ELR (cell line): ENCODE measurements at regions not wholly inside any gene's neighbourhood (a gene's known extent, or its start where the extent isn't known, plus 50 kb on each side); places are given as distances from the start of the nearest gene placed in this dataset.

Experiments used
- DNase-seq: peaks from one replicate; pipeline ENCODE4 v3.0.0-alpha.2; 2015; ENCODE audit warnings: low read depth

GRCh38 chr13:106873810-106874209, 305.9 kb upstream of the ARGLU1 start:
- no peak for DNase-seq

- no peak for DNase-seq
Measured at GRCh38 chr13:106867249-106867648, 299.3 kb upstream of the ARGLU1 start.

- DNase-seq, result no peak
Measured at GRCh38 chr13:106865716-106866440, 297.9 kb upstream of the ARGLU1 start.

GRCh38 chr13:106859533-106859904, 291.6 kb upstream of the ARGLU1 start:
- DNase-seq, result no peak

GRCh38 chr13:106858903-106859532, 291.1 kb upstream of the ARGLU1 start:
- no peak for DNase-seq

GRCh38 chr13:106852436-106852835, 284.5 kb upstream of the ARGLU1 start:
- DNase-seq, result no peak

GRCh38 chr13:106850973-106851650, 283.2 kb upstream of the ARGLU1 start:
- peak; percentile 0 for DNase-seq

DNA sequence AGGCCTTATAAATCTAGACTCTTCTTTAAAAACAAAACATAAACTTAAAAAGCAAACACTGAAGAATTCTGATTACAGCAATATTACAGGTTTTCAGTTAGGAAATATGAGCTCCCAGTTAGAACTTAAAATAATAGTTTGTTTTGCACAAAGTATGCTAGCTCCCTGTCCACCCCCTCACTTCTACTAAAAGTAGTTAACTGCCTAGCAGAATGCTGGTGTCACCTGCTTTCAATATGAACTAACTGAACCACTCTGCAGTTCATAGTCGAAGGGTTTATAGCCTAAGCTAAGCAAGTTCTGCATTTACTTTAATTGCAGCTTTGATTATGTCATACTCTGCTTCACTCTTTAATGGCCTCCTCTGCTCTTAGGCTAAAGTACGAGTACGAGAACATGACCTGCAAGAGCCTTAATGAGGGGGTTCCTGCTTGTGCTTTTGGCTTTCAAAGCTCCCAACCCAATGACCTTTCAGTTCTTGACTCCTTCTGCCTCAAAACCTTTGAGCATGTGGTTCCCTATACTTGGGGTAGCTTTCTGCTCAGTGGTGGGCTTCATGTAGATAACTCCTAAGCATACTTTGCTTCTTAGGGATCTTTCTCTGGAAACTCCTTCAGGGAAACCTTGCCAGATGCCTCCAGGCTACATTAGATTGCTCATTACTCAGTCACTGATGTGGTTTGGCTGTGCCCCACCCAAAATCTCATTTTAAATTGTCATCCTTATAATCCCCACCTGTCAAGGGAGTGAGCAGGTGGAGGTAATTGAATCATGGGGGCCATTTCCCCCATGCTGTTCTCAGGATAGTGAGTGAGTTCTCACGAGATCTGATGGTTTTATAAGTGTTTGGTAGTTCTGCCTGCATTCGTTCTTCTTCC, 278.9 kb upstream of the ARGLU1 start:
- DNase-seq, result no peak

DNA sequence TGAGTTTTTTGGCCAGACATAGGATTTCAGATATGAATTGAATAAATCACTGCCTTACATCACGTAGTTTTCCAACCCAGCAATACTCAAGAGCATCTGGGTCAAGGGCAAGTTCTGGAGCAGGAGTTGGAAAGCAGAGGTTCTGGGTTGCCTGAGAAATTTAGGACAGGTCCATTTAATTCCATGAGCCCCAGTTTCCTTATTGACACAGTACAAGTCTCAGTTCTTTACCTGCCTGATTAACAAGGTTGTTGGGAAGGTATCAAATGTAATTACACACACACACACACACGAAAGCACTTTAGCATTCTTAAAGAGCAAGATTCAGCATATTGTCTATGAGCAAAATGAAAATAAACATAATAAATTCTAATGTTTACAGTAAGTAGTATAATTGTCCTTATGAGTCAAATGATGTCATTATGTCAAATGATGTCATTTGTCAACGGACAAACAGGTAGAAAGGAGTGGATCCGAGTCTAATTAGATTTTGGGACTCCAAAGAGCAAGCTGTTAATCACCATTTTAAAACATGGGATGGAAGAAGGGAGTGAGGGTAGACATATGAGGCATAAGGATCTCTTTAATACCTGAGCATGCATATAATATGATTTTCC, 268.4 kb upstream of the ARGLU1 start:
- DNase-seq, result no peak

GRCh38 chr13:106835477-106835876, 267.5 kb upstream of the ARGLU1 start:
- no peak for DNase-seq

GRCh38 chr13:106821979-106822378, 254.0 kb upstream of the ARGLU1 start:
- DNase-seq, result no peak

- no peak for DNase-seq
Measured at GRCh38 chr13:106819413-106820180, 251.7 kb upstream of the ARGLU1 start.

GRCh38 chr13:106818971-106819370, 251.0 kb upstream of the ARGLU1 start:
- no peak for DNase-seq

DNA sequence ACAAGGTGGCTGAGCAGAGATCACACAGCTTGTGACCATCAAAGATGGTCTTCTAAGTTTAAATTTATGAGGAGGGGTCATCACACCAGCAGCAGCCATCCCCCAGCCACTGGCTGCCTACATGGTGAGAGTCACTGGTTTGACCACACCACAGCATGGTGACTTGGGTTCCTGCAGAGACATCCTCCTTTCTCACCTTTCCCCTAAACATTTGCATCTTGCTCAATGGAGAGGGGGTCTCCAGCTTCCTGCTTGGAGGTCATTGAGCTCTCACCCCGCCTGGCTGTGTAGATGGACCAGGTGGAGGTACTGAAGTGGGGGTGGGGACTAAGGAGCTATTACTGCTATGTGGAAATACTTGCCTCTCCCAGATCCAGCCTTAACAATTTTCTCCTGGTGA, 247.6 kb upstream of the ARGLU1 start:
- no peak for DNase-seq

- DNase-seq, result no peak
Measured at GRCh38 chr13:106814463-106814862, 246.5 kb upstream of the ARGLU1 start.

DNA sequence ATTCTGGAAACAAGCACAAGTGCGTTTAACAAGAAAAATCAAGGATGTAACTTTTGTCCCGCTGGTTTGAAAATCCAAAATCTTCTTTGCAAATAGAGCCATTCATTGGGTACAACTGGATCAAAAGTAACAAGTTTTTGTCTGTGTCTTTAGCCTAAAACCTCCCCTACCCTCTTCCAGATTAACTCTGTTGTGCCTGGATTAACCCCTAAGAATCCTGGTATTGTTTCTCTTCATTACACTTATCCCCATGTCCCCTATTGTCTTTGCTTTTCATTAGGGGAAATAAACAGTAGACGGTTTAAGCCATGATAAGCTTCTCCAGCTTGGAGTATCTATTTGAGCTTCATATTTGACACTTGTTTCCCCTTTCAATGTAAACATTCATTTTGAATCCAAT, 242.1 kb upstream of the ARGLU1 start:
- DNase-seq, result no peak

DNA sequence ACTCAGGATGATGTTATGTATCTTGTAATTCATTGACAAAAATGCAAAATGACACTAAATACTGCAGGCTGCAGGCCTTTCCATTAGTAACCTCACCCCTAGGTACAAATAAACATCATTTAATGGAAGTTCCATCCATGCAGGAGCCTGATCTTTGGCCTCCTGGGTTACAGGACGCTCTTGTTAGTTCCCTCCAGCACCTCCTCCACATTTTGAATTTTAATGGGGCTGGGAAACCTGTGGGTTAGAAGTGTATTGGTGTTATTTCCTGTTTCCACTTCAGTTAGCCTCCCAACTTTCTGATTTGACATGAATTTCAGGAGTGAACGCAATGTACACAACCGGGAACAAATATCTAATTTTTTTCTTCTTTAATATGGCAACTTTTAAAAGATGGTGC, 237.1 kb upstream of the ARGLU1 start:
- DNase-seq, result no peak

- DNase-seq, result no peak
Measured at GRCh38 chr13:106802917-106803316, 235.0 kb upstream of the ARGLU1 start.

GRCh38 chr13:106799781-106800335, 231.9 kb upstream of the ARGLU1 start:
- DNase-seq, result no peak

DNA sequence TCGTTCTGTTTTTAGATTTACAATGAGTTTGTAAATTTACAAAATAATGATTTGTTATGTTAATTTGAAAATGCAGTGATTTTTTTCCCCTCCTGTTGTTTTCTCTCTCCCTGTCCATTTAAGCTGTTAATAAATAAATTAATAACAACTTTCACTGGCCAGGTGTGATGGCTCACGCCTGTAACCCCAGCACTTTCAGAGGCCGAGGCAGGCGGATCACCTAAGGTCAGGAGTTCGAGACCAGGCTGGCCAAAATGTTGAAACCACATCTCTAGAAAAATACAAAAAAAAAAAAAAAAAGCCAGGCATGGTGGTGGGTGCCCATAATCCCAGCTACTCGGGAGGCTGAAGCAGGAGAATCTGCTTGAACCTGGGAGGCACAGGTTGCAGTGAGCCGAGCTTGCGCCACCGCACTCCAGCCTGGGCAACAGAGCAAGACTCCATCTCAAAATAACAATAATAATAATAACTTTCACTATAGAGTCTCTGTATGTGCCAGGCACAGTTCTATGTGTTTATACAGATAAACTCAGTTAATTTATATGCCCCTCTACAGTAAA, 229.2 kb upstream of the ARGLU1 start:
- DNase-seq, result no peak
